ENCODE measurements at regions not wholly inside any gene's neighbourhood (a gene's known extent, or its start where the extent isn't known, plus 50 kb on each side); places are given as distances from the start of the nearest gene placed in this dataset.
"Not testable (repeated sequence)": the region's sequence is repeated elsewhere in the genome, so short reads cannot be mapped to it uniquely, and the experiment has no call there.

GRCh38 chr2:72064197-72064596, 83.5 kb downstream of the CYP26B1 start:
- not testable (repeated sequence) for TF ChIP-seq IRX3 (CRISPR knock-in tag; IDR thresholded peaks at IDR 0.05; ENCODE audit: borderline replicate concordance, low read depth); ZSCAN25 (CRISPR knock-in tag; IDR thresholded peaks at IDR 0.05); MTERF4 (CRISPR knock-in tag; IDR thresholded peaks at IDR 0.05); FOXP1 (IDR thresholded peaks at IDR 0.05); FOXP1 (CRISPR knock-in tag; IDR thresholded peaks at IDR 0.05); PAF1 (CRISPR knock-in tag; IDR thresholded peaks at IDR 0.05); CEBPZ (IDR thresholded peaks at IDR 0.05; ENCODE audit: low read length); ZKSCAN1 (IDR thresholded peaks at IDR 0.05; ENCODE audit: low read length)

Data from HepG2 (cell line).